OCI-LY1 (cell line): ENCODE measurements at regions not wholly inside any gene's neighbourhood (a gene's known extent, or its start where the extent isn't known, plus 50 kb on each side); places are given as distances from the start of the nearest gene placed in this dataset.

ENCODE experiments used
- CTCF ChIP-seq: fragments of 200-600 bp; sonication (generic), shearing (Covaris generic); IDR thresholded peaks from 2 replicates; pipeline ENCODE4 v1.5.1; 2017; ENCODE audit warnings: mild to moderate bottlenecking, antibody characterized with exemption, low read length, moderate library complexity, mixed read lengths
- EZH2 ChIP-seq: fragments of 200-600 bp; sonication (generic), shearing (Covaris generic); IDR thresholded peaks from 2 replicates; pipeline ENCODE4 v1.8.0; 2017; ENCODE audit warnings: borderline replicate concordance, mixed run types, mild to moderate bottlenecking, antibody characterized with exemption, low read length, moderate library complexity, mixed read lengths

- no peak for TF ChIP-seq CTCF
- no peak for TF ChIP-seq EZH2
Observed at GRCh38 chr2:128778843-128779242, 460.2 kb upstream of the HS6ST1 start.
